Vagina (tissue), 2 donors: ENCODE measurements at regions not wholly inside any gene's neighbourhood (a gene's known extent, or its start where the extent isn't known, plus 50 kb on each side); places are given as distances from the start of the nearest gene placed in this dataset.

Source experiments
- DNase-seq, 2 donors: peaks; one replicate each; pipeline ENCODE4 v3.0.0-alpha.2; 2017; ENCODE audit errors: extremely low spot score in 2 of 2
- H3K27ac ChIP-seq: fragments of 200-600 bp; sonication (generic); one replicate; pipeline ENCODE4 v1.5.1; 2019
- H3K27me3 ChIP-seq: fragments of 200-600 bp; sonication (generic); one replicate; pipeline ENCODE4 v1.5.1; 2019
- H3K36me3 ChIP-seq, 2 donors: fragments of 200-600 bp; sonication (generic); one replicate each; pipeline ENCODE4 v1.5.1; 2017 to 2019
- H3K4me1 ChIP-seq: fragments of 200-600 bp; sonication (generic); one replicate; pipeline ENCODE4 v1.5.1; 2019
- H3K4me3 ChIP-seq, 2 donors: fragments of 200-600 bp; sonication (generic); 1 replicate in 1 of 2; 2 replicates in 1 of 2; pipeline ENCODE4 v1.5.1; 2016 to 2019
- H3K9me3 ChIP-seq: fragments of 200-600 bp; sonication (generic); one replicate; pipeline ENCODE4 v1.5.1; 2019
- CTCF ChIP-seq, 3 experiments: fragments of 450-650 bp in 2 of 3; fragments of 200-600 bp in 1 of 3; sonication (generic) in 1 of 3; IDR thresholded peaks; one replicate each; pipeline ENCODE4 v1.5.1; 2017 to 2019; ENCODE audit warnings: antibody characterized with exemption in 3 of 3, mild to moderate bottlenecking in 2 of 3, moderate library complexity in 2 of 3
- POLR2A ChIP-seq, 2 donors: fragments of 450-650 bp; IDR thresholded peaks; one replicate each; pipeline ENCODE4 v1.6.1; 2017; ENCODE audit warnings: antibody characterized with exemption in 2 of 2, mild to moderate bottlenecking in 2 of 2, moderate library complexity in 2 of 2
- POLR2AphosphoS5 ChIP-seq, 2 donors: sonication (generic); formaldehyde crosslinking; IDR thresholded peaks; one replicate each; pipeline ENCODE4 v1.9.0; 2017; ENCODE audit warnings: antibody characterized with exemption in 2 of 2, mild to moderate bottlenecking in 2 of 2, low read depth in 1 of 2; ENCODE audit not compliant: insufficient read depth in 1 of 2
- intact Hi-C: fragments of 100-400 bp; cut with DNase I; formaldehyde crosslinking; loops from one replicate; pipeline ENCODE4 v1.15.1; 2023

- TF ChIP-seq POLR2A (IDR thresholded peaks at IDR 0.05) (no peak), POLR2AphosphoS5 (IDR thresholded peaks at IDR 0.05; ENCODE audit: insufficient read depth in 1 of 2, low read depth in 1 of 2) (no peak), CTCF (IDR thresholded peaks at IDR 0.05) (no peak)
- no peak overlapping the region for H3K4me3 ChIP-seq
- H3K27ac ChIP-seq = no peak overlapping the region
- DNase-seq = no peak
- H3K4me1 ChIP-seq = peaks cover 6% of the 10 kb centered on the region
- intact Hi-C loops = no loop called here
- H3K36me3 ChIP-seq = no peaks in the 10 kb centered on the region
- H3K9me3 ChIP-seq = no peaks in the 10 kb centered on the region
- H3K27me3 ChIP-seq = no peaks in the 10 kb centered on the region
Observed at GRCh38 chr13:77991003-77991402, 72.4 kb upstream of the EDNRB start.

- H3K36me3 ChIP-seq = no peaks in the 10 kb centered on the region
- no peaks in the 10 kb centered on the region for H3K27me3 ChIP-seq
- TF ChIP-seq POLR2A (IDR thresholded peaks at IDR 0.05) = no peak
- no peak for TF ChIP-seq CTCF (IDR thresholded peaks at IDR 0.05)
- no peak for TF ChIP-seq POLR2AphosphoS5 (IDR thresholded peaks at IDR 0.05; ENCODE audit: insufficient read depth in 1 of 2, low read depth in 1 of 2)
- H3K9me3 ChIP-seq = no peaks in the 10 kb centered on the region
- no peak overlapping the region for H3K4me3 ChIP-seq
- H3K4me1 ChIP-seq = peaks cover 7% of the 10 kb centered on the region
- H3K27ac ChIP-seq = no peak overlapping the region
- intact Hi-C loops = no loop called here
- DNase-seq = no peak
Observed at GRCh38 chr13:77989281-77989680, 70.7 kb upstream of the EDNRB start.

- H3K9me3 ChIP-seq = no peaks in the 10 kb centered on the region
- no peak for TF ChIP-seq CTCF (IDR thresholded peaks at IDR 0.05)
- no peak for TF ChIP-seq POLR2A (IDR thresholded peaks at IDR 0.05)
- no peak for TF ChIP-seq POLR2AphosphoS5 (IDR thresholded peaks at IDR 0.05; ENCODE audit: insufficient read depth in 1 of 2, low read depth in 1 of 2)
- intact Hi-C loops = no loop called here
- peaks cover 7% of the 10 kb centered on the region for H3K4me1 ChIP-seq
- no peak overlapping the region for H3K27ac ChIP-seq
- H3K27me3 ChIP-seq = no peaks in the 10 kb centered on the region
- no peak overlapping the region for H3K4me3 ChIP-seq
- DNase-seq = no peak
- H3K36me3 ChIP-seq = no peaks in the 10 kb centered on the region
Observed at GRCh38 chr13:77988355-77988754, 69.7 kb upstream of the EDNRB start.

DNA sequence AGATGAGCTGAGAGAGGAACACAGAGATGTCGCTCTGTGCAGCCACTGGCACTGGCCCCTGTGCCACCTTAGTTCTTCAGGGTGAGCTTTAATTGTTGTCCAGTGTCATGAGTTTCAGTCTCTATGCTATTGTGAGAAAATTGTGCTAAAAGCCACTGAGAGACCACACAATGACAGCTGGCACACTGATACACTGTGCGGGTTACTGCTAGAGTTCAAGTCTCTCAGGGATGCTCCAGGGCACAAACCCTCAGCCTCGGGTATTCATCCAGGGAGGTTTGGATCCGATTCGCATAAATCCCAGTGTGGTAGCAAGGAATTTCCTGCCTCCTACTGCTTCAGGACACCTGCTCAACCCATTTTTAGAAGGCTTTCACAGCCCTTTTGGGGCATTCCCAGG, 68.1 kb upstream of the EDNRB start:
- H3K4me1 ChIP-seq = peaks cover 7% of the 10 kb centered on the region
- H3K36me3 ChIP-seq = no peaks in the 10 kb centered on the region
- no peak overlapping the region for H3K4me3 ChIP-seq
- H3K27me3 ChIP-seq = no peaks in the 10 kb centered on the region
- peak overlapping the region; percentile 44 for H3K27ac ChIP-seq
- intact Hi-C loops = no loop called here
- TF ChIP-seq CTCF (IDR thresholded peaks at IDR 0.05) = no peak
- no peak for TF ChIP-seq POLR2AphosphoS5 (IDR thresholded peaks at IDR 0.05; ENCODE audit: insufficient read depth in 1 of 2, low read depth in 1 of 2)
- no peak for TF ChIP-seq POLR2A (IDR thresholded peaks at IDR 0.05)
- no peaks in the 10 kb centered on the region for H3K9me3 ChIP-seq
- DNase-seq = no peak

GRCh38 chr13:77985866-77986636, 67.4 kb upstream of the EDNRB start:
- H3K4me1 ChIP-seq = peaks cover 11% of the 10 kb centered on the region
- TF ChIP-seq POLR2AphosphoS5 (IDR thresholded peaks at IDR 0.05; ENCODE audit: insufficient read depth in 1 of 2, low read depth in 1 of 2) = peak in 1 of 2 donors; percentile 43
- no peak for TF ChIP-seq POLR2A (IDR thresholded peaks at IDR 0.05)
- no peak overlapping the region for H3K4me3 ChIP-seq
- peak overlapping the region; percentile 44 for H3K27ac ChIP-seq
- no peaks in the 10 kb centered on the region for H3K36me3 ChIP-seq
- intact Hi-C loops = no loop called here
- no peaks in the 10 kb centered on the region for H3K27me3 ChIP-seq
- DNase-seq = no peak
- H3K9me3 ChIP-seq = no peaks in the 10 kb centered on the region
